CD4-positive, CD25-positive, alpha-beta regulatory T cell (primary cell): ENCODE measurements at regions not wholly inside any gene's neighbourhood (a gene's known extent, or its start where the extent isn't known, plus 50 kb on each side); places are given as distances from the start of the nearest gene placed in this dataset.

Experiments used
- ATAC-seq, 2 donors: fragments of 150-1000 bp; cut with Tn5 transposase; one replicate each; pipeline ENCODE4 v1.10.0; 2021; ENCODE audit warnings: low read depth in 2 of 2, moderate number of reproducible peaks in 2 of 2, moderate library complexity in 1 of 2
- DNase-seq, 3 donors: peaks; one replicate each; pipeline versions ENCODE4 v3.0.0 to v3.0.0-alpha.2; 2012 to 2022; ENCODE audit warnings: mixed read lengths in 1 of 3
- H3K27ac ChIP-seq: one replicate; pipeline ENCODE4 v1.7.0; 2013; ENCODE audit warnings: mild to moderate bottlenecking, low read length; ENCODE audit not compliant: insufficient read depth, poor library complexity, severe bottlenecking
- H3K27me3 ChIP-seq: one replicate; pipeline ENCODE4 v1.7.0; 2013; ENCODE audit warnings: low read length; ENCODE audit not compliant: control insufficient read depth, insufficient read depth
- H3K36me3 ChIP-seq: one replicate; pipeline ENCODE4 v1.7.0; 2013; ENCODE audit warnings: mild to moderate bottlenecking, low read length, moderate library complexity; ENCODE audit not compliant: control insufficient read depth, insufficient read depth
- H3K4me1 ChIP-seq: 2 replicates; pipeline ENCODE4 v1.7.0; 2013; ENCODE audit warnings: mild to moderate bottlenecking, low read length; ENCODE audit not compliant: insufficient read depth, control insufficient read depth, poor library complexity, severe bottlenecking
- H3K4me3 ChIP-seq: one replicate; pipeline ENCODE4 v1.7.0; 2013; ENCODE audit warnings: low read depth, mild to moderate bottlenecking, low read length, moderate library complexity
- H3K9me3 ChIP-seq, 2 experiments: 1 replicate in 1 of 2; 2 replicates in 1 of 2; pipeline ENCODE4 v1.7.0; 2013; ENCODE audit warnings: low read length in 2 of 2, mild to moderate bottlenecking in 1 of 2, moderate library complexity in 1 of 2; ENCODE audit not compliant: control insufficient read depth in 2 of 2
- H3K27ac Mint-ChIP-seq, 3 donors: one replicate each; pipeline ENCODE4 v1.8.0; 2020 to 2022; ENCODE audit warnings: mild to moderate bottlenecking in 3 of 3, mixed read lengths in 3 of 3, moderate library complexity in 2 of 3
- H3K27me3 Mint-ChIP-seq: one replicate; pipeline ENCODE4 v1.8.0; 2022; ENCODE audit warnings: mild to moderate bottlenecking, mixed read lengths
- H3K36me3 Mint-ChIP-seq: one replicate; pipeline ENCODE4 v1.8.0; 2020; ENCODE audit warnings: mixed read lengths
- H3K4me1 Mint-ChIP-seq, 4 donors: one replicate each; pipeline ENCODE4 v1.8.0; 2020 to 2022; ENCODE audit warnings: mixed read lengths in 4 of 4, mild to moderate bottlenecking in 1 of 4
- H3K4me3 Mint-ChIP-seq, 4 donors: one replicate each; pipeline ENCODE4 v1.8.0; 2020 to 2022; ENCODE audit warnings: mild to moderate bottlenecking in 4 of 4, mixed read lengths in 4 of 4, moderate library complexity in 3 of 4
- H3K9me3 Mint-ChIP-seq, 7 donors: one replicate each; pipeline ENCODE4 v1.8.0; 2020 to 2022; ENCODE audit warnings: mixed read lengths in 7 of 7, mild to moderate bottlenecking in 3 of 7, moderate library complexity in 2 of 7

DNA sequence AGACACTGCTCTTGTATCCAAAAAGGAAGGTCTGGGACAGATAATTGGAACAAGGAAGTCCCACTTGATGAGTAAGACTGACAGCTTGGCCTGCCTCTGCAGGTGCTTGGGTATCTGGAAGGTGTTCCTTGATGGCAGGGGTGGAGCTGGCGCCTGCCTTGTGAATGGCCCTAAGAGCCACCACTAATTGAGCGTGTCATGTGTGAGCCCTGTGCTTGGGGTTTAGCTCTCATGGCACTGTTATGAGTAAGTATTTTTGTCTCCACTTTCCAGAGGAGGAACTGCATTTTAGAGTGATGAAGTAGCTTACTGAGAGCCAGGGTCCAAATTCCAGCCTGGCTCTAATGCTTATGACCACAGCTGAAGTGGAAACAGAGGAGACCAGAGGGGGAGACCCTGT lies 71.2 kb upstream of the NECTIN1 start:
- Mint-ChIP-seq H3K27ac (no peak overlapping the region), H3K27me3 (peaks cover 10% of the 10 kb centered on the region), H3K9me3 (no peaks in the 10 kb centered on the region), H3K4me3 (no peak overlapping the region), H3K4me1 (no peaks in the 10 kb centered on the region), H3K36me3 (no peaks in the 10 kb centered on the region)
- no peaks in the 10 kb centered on the region for H3K4me1 ChIP-seq
- DNase-seq (no peak), ATAC-seq (no peak)
- no peaks in the 10 kb centered on the region for H3K9me3 ChIP-seq
- H3K27me3 ChIP-seq = no peaks in the 10 kb centered on the region
- no peak overlapping the region for H3K27ac ChIP-seq
- no peak overlapping the region for H3K4me3 ChIP-seq
- H3K36me3 ChIP-seq = no peaks in the 10 kb centered on the region

DNA sequence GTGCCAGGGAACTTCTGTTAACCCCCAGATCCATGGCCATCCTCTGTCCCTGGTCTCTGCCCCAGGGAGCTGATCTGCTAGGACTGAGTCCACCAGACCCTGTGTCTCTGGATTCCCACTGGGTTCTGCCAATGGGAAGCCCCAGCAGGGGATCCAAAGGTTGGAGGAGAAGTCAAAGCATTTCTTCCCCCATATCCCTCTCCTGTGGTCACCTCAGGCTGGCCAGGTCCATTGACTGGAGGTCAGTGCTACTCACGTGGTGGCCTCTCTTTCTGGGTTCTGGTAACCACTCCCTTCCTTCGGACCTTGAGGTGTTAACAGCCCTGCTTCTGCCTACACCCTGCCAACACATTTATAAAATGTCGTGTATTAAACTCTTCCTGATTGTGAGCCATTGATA lies 69.7 kb upstream of the NECTIN1 start:
- Histone ChIP-seq H3K36me3 (no peaks in the 10 kb centered on the region), H3K4me3 (no peak overlapping the region), H3K9me3 (no peaks in the 10 kb centered on the region), H3K4me1 (no peaks in the 10 kb centered on the region), H3K27me3 (no peaks in the 10 kb centered on the region), H3K27ac (no peak overlapping the region)
- Mint-ChIP-seq H3K27ac (no peak overlapping the region), H3K27me3 (peaks cover 10% of the 10 kb centered on the region), H3K4me3 (no peak overlapping the region), H3K9me3 (no peaks in the 10 kb centered on the region), H3K36me3 (no peaks in the 10 kb centered on the region), H3K4me1 (no peaks in the 10 kb centered on the region)
- DNase-seq (no peak), ATAC-seq (no peak)

DNA sequence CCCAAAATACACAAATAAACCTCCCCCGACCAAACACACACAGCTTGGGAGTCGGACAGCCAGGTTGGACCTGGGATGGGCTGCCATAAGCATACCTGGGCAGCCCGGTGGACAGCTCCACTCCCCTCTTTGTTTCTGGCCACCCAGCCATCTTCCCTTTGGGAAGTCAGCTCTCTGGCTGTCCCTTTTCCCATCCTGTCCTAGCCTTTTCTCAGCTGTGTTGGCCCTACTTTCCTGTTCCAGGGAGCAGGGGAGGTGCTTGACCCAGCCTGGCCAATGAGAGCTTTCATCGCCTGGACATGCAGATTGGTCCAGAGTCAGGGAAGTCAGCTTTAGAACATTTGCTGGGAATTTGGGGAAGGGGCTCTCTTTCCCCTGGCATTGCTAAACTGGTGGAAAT lies 68.7 kb upstream of the NECTIN1 start:
- Histone ChIP-seq H3K4me1 (no peaks in the 10 kb centered on the region), H3K36me3 (no peaks in the 10 kb centered on the region), H3K27ac (no peak overlapping the region), H3K4me3 (no peak overlapping the region), H3K27me3 (no peaks in the 10 kb centered on the region), H3K9me3 (no peaks in the 10 kb centered on the region)
- no peaks in the 10 kb centered on the region for H3K9me3 Mint-ChIP-seq
- no peak overlapping the region for H3K4me3 Mint-ChIP-seq
- no peaks in the 10 kb centered on the region for H3K4me1 Mint-ChIP-seq
- peaks cover 10% of the 10 kb centered on the region for H3K27me3 Mint-ChIP-seq
- H3K36me3 Mint-ChIP-seq = no peaks in the 10 kb centered on the region
- DNase-seq (no peak), ATAC-seq (no peak)
- no peak overlapping the region for H3K27ac Mint-ChIP-seq

DNA sequence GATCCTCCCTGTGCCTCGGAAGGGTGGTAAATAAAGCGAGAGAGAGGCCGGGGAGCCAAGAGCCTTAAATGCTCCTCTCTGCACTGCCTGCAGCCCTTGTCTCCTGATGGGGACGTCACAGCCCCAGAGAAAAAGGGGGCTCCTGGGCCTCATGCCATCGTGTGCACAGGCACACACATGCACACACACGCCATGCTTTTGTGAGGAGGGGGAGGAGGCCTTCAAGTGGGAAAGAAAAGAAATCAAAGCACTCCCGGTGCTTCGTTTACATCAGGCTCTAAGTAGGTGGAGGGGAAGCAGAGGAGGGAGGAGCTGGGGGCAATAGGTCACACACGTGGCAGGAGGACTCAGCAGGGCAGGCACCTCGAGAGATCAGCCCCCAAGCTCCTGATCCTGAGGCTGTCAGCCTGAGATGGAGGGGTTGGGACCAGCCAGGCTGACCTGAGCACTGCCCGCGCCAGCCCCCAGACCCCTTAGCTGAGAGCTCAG lies 68.2 kb upstream of the NECTIN1 start:
- H3K4me3 ChIP-seq = no peak overlapping the region
- no peaks in the 10 kb centered on the region for H3K9me3 ChIP-seq
- no peaks in the 10 kb centered on the region for H3K4me1 ChIP-seq
- DNase-seq (no peak), ATAC-seq (no peak)
- H3K4me1 Mint-ChIP-seq = no peaks in the 10 kb centered on the region
- no peak overlapping the region for H3K27ac ChIP-seq
- H3K27me3 ChIP-seq = no peaks in the 10 kb centered on the region
- peaks cover 10% of the 10 kb centered on the region for H3K27me3 Mint-ChIP-seq
- H3K9me3 Mint-ChIP-seq = no peaks in the 10 kb centered on the region
- H3K36me3 ChIP-seq = no peaks in the 10 kb centered on the region
- H3K36me3 Mint-ChIP-seq = no peaks in the 10 kb centered on the region
- H3K4me3 Mint-ChIP-seq = no peak overlapping the region
- no peak overlapping the region for H3K27ac Mint-ChIP-seq

DNA sequence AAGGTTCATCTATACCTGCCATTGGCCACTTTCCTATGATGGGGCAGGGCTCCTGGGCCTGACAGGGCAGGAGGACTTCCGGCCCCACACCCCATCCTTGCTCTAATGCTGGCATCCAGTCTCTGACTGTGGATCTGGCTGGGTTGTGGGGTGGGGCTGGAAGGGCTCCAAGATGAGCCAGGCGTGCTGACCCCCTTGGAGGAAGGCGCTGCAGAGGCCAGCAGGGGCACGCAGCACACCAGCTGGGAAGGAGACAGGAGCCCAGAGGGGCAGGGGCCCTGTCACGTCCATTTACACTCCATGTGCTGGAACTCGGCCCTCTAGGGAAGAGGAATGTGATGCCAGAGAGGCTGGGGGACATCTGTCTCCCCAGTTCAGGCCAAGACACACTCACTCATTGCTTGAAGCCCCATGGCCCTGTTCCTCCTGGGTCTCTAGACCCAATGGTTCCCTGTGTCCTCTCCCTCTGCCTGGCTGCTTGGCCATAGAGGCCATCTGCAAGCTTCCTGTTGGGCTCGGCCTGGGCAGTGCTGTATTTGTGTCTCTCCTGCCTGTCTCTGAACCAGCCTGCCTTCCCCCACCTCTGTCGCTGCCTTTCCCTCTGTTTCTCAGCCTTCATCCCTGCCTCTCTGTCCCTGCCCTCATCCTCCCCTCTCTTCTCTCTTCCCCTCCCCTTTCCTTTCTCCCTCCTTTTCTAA lies 67.5 kb upstream of the NECTIN1 start:
- DNase-seq (no peak), ATAC-seq (no peak)
- no peak overlapping the region for H3K4me3 ChIP-seq
- H3K4me1 ChIP-seq = no peaks in the 10 kb centered on the region
- no peak overlapping the region for H3K4me3 Mint-ChIP-seq
- no peaks in the 10 kb centered on the region for H3K4me1 Mint-ChIP-seq
- H3K27ac ChIP-seq = no peak overlapping the region
- H3K9me3 Mint-ChIP-seq = no peaks in the 10 kb centered on the region
- peaks cover 9% of the 10 kb centered on the region for H3K27me3 Mint-ChIP-seq
- H3K36me3 Mint-ChIP-seq = no peaks in the 10 kb centered on the region
- H3K27ac Mint-ChIP-seq = no peak overlapping the region
- no peaks in the 10 kb centered on the region for H3K27me3 ChIP-seq
- H3K36me3 ChIP-seq = no peaks in the 10 kb centered on the region
- no peaks in the 10 kb centered on the region for H3K9me3 ChIP-seq

DNA sequence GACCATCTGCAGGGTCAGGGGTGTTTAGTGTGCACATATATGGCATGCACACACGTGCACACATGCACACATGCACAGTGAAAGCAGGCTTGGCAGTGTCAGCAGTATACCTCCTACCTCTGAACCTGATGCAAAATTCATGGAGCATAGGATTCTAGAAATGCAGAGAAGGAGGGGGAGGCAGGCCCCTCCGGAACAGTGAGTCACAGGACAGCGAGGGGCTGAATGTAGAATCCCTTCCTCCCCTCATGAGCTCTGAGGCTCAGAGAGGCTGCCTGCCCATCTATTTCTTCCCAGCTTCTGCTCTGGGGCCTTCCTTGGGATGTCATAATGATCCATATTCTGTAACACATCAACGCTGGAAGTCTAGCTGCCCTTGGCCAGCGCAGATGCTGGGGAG lies 66.7 kb upstream of the NECTIN1 start:
- Histone ChIP-seq H3K36me3 (no peaks in the 10 kb centered on the region), H3K9me3 (no peaks in the 10 kb centered on the region), H3K27me3 (no peaks in the 10 kb centered on the region), H3K27ac (no peak overlapping the region), H3K4me1 (no peaks in the 10 kb centered on the region), H3K4me3 (no peak overlapping the region)
- no peaks in the 10 kb centered on the region for H3K9me3 Mint-ChIP-seq
- DNase-seq (no peak), ATAC-seq (no peak)
- no peak overlapping the region for H3K27ac Mint-ChIP-seq
- H3K4me3 Mint-ChIP-seq = no peak overlapping the region
- no peaks in the 10 kb centered on the region for H3K36me3 Mint-ChIP-seq
- no peaks in the 10 kb centered on the region for H3K4me1 Mint-ChIP-seq
- peaks cover 5% of the 10 kb centered on the region for H3K27me3 Mint-ChIP-seq

DNA sequence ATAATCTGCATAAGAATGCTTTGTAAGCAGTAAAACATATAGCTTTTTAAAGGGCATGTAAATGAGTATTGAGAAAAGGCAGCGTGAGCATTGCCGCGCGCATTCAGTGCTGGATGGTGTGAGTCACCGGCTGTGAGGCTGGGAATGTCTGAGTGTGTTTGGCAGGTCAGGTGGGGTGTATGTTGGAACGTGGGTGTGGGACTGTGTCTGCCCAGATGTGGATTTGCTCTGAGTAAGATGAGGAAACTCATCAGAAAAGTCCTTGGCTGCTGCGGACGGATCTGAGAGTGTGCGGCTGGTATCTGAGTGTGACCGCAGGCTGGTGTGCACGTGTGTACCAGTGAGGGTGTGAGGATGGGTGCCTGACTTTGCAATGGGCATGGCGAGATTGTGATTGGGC lies 66.2 kb upstream of the NECTIN1 start:
- ATAC-seq (no peak), DNase-seq (no peak)
- Histone ChIP-seq H3K36me3 (no peaks in the 10 kb centered on the region), H3K4me3 (no peak overlapping the region), H3K4me1 (no peaks in the 10 kb centered on the region), H3K27ac (no peak overlapping the region), H3K9me3 (no peaks in the 10 kb centered on the region), H3K27me3 (no peaks in the 10 kb centered on the region)
- H3K27ac Mint-ChIP-seq = no peak overlapping the region
- H3K27me3 Mint-ChIP-seq = peaks cover 8% of the 10 kb centered on the region
- H3K4me3 Mint-ChIP-seq = no peak overlapping the region
- no peaks in the 10 kb centered on the region for H3K4me1 Mint-ChIP-seq
- no peaks in the 10 kb centered on the region for H3K9me3 Mint-ChIP-seq
- H3K36me3 Mint-ChIP-seq = no peaks in the 10 kb centered on the region

DNA sequence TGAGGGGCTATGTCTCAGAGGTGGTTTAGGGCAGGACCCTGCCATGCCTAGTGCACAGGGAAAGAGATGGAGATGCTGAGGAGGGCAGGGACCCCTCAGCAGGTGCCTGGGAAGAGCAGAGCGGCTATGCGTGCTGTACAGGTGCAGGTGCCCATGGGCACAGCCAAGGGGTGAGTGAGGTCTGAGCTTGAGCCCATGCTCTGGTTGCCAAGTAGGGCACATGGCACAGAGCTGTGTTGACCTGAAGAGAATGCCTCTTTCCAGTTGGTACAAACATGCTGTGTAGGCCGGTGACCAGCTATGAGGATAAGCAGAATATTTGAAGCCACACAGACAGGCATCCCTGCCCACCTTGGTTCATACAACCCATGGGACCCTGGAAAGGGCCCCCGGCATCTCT lies 65.8 kb upstream of the NECTIN1 start:
- H3K9me3 ChIP-seq = no peaks in the 10 kb centered on the region
- ATAC-seq (no peak), DNase-seq (no peak)
- no peak overlapping the region for H3K27ac ChIP-seq
- Mint-ChIP-seq H3K27me3 (peaks cover 9% of the 10 kb centered on the region), H3K4me1 (no peaks in the 10 kb centered on the region), H3K27ac (no peak overlapping the region), H3K36me3 (no peaks in the 10 kb centered on the region), H3K9me3 (no peaks in the 10 kb centered on the region), H3K4me3 (no peak overlapping the region)
- H3K4me3 ChIP-seq = no peak overlapping the region
- H3K4me1 ChIP-seq = no peaks in the 10 kb centered on the region
- no peaks in the 10 kb centered on the region for H3K27me3 ChIP-seq
- no peaks in the 10 kb centered on the region for H3K36me3 ChIP-seq
